Activated CD4-positive, alpha-beta T cell treated with anti-CD3 and anti-CD28 coated beads for 1 hour (primary cell): ENCODE measurements at regions not wholly inside any gene's neighbourhood (a gene's known extent, or its start where the extent isn't known, plus 50 kb on each side); places are given as distances from the start of the nearest gene placed in this dataset.

Experiments
- DNase-seq: peaks from one replicate; pipeline ENCODE4 v3.0.0-alpha.2; 2020

GRCh38 chr4:38489924-38490639, 173.9 kb upstream of the KLF3 start:
- DNase-seq, result no peak

DNA sequence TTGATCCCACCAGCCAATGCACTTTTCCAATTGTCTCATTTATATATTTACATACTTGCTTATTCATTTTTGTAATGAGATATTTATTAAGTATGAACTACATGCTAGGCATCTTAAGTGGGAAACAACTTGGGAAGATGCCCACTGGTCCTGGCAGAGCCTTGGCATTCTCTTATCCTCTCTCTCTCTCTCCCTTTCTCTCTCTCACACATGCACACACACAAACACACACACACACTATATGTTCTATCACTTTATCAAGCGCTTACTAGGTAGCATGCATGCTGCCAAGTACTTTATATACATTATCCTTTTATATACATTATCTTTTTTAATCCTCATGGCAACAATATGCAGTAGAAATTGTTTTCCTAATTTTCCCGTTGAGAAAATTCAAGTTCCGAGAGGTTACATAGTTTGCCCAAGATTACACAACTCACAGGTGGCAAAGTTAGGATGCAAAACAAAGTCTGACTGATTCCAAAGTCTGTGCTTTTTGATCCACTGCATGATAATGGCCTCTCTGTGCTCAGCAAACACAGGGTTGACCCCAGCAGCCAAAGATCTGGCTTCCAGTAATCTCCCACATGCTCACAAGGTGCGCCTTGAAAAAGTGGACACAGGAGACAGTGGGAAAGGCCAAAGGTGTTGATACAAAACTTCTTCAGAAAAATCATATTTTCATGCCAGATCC, 173.1 kb upstream of the KLF3 start:
- DNase-seq, result no peak

DNA sequence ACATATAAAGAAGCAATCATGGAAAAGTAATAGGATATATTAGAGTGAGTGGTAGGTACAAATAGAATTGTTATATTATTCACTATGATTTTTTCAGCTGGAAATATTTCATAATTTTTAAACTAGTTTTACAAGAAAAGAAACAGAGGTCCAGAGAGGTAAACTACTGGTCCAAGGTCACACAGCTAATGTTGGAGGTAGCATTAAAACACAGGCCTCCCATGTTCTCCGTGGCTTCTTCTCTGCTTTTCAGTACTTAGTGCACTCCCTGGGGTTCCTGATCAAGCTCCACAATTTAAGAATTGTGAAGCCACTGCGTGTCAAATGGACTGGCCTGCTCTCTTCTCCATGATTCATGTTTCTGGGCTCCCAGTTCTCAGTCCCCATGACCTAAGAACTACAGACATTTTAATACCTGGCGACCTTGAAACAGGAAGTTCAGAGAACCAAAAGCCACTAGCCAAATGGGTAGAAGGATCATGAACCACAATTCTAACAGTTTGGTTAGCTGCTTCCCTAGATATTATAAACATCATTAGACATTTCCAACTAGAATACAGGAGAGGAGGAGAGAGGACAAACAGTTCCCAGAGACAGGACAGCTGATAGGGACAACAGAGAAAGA, 172.0 kb upstream of the KLF3 start:
- DNase-seq, result no peak

- DNase-seq, result no peak
Measured at GRCh38 chr4:38493066-38493465, 170.9 kb upstream of the KLF3 start.

GRCh38 chr4:38495446-38495845, 168.6 kb upstream of the KLF3 start:
- no peak for DNase-seq

DNA sequence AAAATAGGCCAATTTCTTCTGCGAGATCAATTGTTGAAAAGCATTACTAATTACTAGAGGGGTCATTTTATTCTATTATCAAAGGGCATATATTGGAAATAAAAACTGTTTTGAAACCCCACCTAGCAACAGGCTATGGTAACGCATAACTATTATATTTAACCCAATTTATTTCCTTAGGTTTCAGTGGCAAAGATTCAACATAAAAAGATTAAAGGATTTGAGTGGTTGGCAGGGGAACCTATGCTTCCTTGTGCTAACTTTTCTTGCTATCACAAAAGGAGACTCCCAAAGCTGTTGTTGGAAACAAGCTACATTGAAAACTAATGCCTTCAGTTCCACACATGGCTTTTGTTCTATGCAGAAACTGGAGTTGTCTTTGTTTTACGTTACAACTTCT, 166.9 kb upstream of the KLF3 start:
- no peak for DNase-seq

- DNase-seq, result no peak
Measured at GRCh38 chr4:38499101-38499500, 164.9 kb upstream of the KLF3 start.

- no peak for DNase-seq
Measured at GRCh38 chr4:38500433-38500832, 163.6 kb upstream of the KLF3 start.

DNA sequence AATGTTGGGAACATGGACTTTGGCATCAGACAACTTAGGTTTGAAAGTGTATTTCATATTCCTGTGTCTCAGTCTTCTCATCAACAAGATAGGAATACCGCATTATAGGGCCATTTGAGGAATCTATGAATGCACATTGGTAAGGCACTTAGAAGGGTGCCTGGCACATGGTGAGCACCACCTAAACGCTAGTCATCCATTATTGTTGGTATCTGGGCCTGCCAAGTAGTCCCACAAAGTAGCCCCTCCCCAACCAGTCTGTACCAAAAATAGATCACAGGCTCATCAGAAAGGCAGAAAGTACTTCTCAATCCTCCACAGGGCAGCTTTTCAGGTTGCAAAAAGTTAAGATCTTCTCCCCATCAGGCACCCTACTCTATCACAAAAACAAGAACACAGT, 162.3 kb upstream of the KLF3 start:
- no peak for DNase-seq

- DNase-seq, result no peak
Measured at GRCh38 chr4:38503689-38504395, 160.2 kb upstream of the KLF3 start.

DNA sequence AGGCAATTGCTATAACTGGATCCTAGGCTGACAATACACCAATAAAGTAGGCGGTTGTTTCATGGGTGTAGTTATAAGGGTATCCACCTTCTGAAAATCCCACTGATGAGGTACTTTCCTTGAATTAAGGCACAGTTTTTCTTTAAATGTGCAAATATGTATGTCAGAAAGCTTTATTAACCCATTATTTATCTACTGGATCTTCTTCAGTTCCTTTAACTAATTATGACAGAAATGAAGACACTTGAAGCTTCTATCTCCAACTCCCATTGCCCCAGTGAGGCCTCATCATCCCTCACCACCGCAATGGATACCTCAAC, 159.6 kb upstream of the KLF3 start:
- no peak for DNase-seq

DNA sequence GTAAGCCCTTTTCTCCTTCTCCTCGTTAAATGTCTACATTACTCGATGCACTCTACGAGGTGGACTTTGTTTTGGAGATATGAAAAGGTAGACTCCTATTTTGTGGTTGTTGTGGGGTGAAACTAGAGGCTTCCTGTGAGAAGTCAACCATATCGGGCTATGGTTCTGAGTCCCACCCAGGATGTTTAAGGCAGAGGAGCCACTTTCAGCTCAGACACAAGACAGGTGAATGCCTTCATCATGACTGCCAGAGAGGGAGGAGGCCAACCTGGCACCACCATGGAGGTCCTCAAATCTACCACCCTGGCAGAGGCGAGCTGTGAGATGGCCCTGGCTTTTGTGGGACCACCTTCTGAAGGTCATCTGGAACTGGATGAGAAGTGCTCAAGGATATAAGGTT, 154.4 kb upstream of the KLF3 start:
- DNase-seq, result no peak

GRCh38 chr4:38510201-38510600, 153.8 kb upstream of the KLF3 start:
- DNase-seq, result no peak

DNA sequence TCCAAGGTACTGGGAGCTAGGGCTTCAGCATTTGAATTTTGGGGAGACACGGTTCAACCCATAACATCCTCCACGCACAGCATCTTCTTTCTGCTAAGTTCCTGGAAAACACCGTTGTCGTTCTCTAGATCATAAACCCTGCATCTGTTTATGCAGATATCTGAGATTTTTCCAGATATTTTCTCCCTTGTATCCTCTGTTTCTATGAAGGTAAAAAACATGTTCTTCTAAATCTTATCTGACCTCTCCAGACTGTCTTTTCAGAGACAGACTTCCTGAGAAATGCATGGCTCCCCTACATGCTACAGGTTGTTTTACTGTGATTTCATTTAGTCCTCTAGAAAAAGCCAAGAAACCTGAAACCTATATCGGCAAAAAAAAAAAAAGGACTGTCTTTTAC, 152.3 kb upstream of the KLF3 start:
- DNase-seq, result no peak

- no peak for DNase-seq
Measured at GRCh38 chr4:38512840-38513239, 151.2 kb upstream of the KLF3 start.

DNA sequence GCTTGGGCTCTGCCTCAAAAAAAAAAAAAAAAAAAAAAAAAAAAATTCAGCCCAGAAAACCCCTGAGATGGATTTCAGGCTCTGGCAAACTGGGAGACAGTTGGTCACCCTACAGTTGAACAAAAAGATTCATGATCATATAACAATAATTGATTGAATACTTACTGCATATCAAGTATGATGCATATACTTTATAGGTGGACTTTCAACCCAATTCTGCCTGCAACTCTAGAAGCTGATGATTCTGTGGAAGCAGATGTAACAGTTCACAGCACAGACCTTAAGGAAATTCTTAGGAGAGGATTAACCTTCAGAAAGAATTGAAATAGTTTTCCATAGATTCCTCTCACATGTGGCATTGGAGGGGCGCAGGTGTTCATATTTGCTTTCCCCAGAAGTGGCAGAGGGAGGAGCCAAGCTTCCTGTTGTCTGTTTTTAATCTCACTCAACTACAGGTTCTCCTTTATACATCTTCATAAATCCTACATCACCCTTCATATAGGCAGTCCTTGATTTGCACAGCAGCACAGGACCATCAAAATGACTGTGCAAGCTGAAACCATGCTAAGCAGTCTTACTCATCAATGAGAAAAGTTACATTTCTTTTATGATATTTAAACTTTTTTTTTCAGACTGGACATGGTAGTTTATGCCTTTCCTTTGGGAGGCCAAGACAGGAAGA, 149.4 kb upstream of the KLF3 start:
- DNase-seq, result no peak

GRCh38 chr4:38516190-38516589, 147.8 kb upstream of the KLF3 start:
- DNase-seq, result no peak

GRCh38 chr4:38519666-38520065, 144.3 kb upstream of the KLF3 start:
- DNase-seq, result no peak

DNA sequence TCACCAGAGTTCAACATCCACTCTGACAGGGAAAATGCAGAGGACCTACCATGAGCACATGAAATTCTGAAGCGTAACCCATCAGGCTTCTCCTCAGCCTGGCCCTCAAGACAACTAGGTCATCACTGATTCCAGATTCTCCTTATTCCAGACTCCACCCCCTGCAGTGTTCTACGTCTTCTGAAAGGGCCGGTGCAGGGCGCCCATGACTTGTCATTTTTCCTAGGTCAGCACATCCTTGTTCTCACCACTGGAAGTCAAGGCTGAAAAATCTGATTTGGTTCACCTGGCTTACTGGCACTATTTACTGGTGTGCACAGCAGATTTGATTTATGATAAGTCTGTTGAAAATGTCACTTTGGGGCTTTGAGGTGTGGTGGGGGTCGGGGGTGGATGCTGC, 140.9 kb upstream of the KLF3 start:
- no peak for DNase-seq

DNA sequence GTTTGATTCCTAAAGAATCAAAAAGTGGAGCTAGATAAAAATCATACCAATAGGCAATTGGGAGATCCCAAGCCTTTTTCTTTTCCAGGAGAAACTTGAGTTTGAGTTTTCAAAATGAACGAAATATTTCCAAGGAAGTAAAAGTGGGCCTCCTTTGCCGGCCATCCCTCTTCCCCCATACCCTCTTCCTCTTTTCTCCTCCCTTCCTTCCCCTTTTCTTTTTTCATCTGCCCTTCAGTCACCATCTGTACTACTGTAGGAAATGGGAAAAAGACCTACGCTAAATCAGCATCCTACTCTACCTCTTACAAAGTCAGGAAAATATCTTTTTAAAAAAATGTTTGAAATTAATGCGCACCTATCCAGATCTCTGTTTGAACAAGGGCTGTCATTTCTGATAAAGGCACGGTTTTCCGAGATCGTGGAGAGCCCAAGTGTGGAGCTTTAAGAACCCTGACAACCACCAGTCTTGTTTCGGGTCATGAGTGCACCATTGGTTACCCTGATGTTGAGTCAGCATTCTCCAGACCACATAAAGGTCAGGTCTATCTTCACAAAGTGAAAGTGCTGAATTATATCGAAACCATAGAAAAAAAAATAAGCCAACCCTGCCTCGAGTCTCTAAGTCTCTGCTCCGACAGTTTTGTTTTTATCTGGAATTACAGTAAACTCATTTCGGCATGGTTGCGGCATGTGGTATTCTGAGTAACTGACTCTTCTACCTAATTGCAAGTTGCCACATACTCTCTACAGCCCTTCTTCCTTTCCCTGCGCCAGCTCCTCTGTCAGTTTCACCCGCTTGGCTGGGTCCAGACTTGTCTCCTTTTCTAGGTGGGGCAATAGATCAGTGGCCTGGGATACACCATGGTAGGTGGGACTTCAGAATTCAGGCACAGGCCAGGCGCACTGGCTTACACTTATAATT, 140.2 kb upstream of the KLF3 start:
- DNase-seq, result no peak

DNA sequence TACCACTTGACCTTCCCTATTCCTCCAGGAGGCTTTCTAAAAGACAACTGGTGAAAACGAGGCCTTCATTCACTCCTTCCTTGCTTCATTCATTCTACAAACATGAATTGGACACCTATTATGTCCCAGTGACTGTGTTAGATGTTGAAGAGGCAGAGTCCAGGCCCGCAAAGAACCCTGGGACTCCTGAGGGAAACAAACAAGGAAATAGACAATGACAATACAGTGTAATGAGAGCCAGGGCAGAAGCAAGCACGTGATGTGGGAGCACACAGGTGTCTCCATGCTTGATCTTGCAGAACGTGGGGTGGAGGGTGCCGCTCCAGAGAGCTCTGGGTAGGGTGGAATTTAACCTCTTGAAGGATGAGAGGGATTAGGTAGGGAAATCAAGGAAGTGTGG, 137.6 kb upstream of the KLF3 start:
- no peak for DNase-seq
